ENCODE measurements at regions not wholly inside any gene's neighbourhood (a gene's known extent, or its start where the extent isn't known, plus 50 kb on each side); places are given as distances from the start of the nearest gene placed in this dataset.

GRCh38 chr15:62791694-62792093 is 250.9 kb upstream of the TPM1 start:
- Histone ChIP-seq H2AFZ (ENCODE audit: control insufficient read depth, low read length) (no peak overlapping the region), H3K9me3 (ENCODE audit: control insufficient read depth, low read depth, low read length) (no peaks in the 10 kb centered on the region), H4K20me1 (ENCODE audit: control insufficient read depth, extremely low read depth, insufficient read depth, low read length) (no peaks in the 10 kb centered on the region), H3K27ac (ENCODE audit: control insufficient read depth, insufficient read depth, low read length) (no peak overlapping the region), H3K36me3 (ENCODE audit: control insufficient read depth in 2 of 2, extremely low read depth in 1 of 2, insufficient read depth in 2 of 2, low read length in 2 of 2) (no peaks in the 10 kb centered on the region), H3K27me3 (ENCODE audit: control insufficient read depth, extremely low read depth, insufficient read depth, low read length) (no peaks in the 10 kb centered on the region), H3K9ac (ENCODE audit: control insufficient read depth, extremely low read depth, insufficient read depth, low read length) (no peak overlapping the region), H3K4me3 (ENCODE audit: control insufficient read depth in 2 of 3, extremely low read depth in 1 of 3, insufficient read depth in 2 of 3, low read depth in 1 of 3, low read length in 3 of 3) (no peak overlapping the region), H3K79me2 (ENCODE audit: control insufficient read depth, insufficient read depth, low read length) (no peaks in the 10 kb centered on the region), H3K9me1 (ENCODE audit: control insufficient read depth, extremely low read depth, insufficient read depth, low read length) (no peaks in the 10 kb centered on the region), H3K4me1 (ENCODE audit: control insufficient read depth, extremely low read depth, insufficient read depth, low read length) (peaks cover 2% of the 10 kb centered on the region), H3K4me2 (ENCODE audit: control insufficient read depth, extremely low read depth, insufficient read depth, low read depth, low read length) (no peak overlapping the region)
- dilution Hi-C loops (cut with MboI; ENCODE audit: extremely low pct_ligation_motif_present, low sequenced_read_pairs) = no loop called here
- TF ChIP-seq CTCF (optimal IDR thresholded peaks at IDR 0.05 in 1 of 3, IDR thresholded peaks at IDR 0.05 in 1 of 3, conservative IDR thresholded peaks at IDR 0.05 in 1 of 3; ENCODE audit: extremely low read depth in 1 of 3, insufficient read depth in 2 of 3, low read length in 3 of 3) (no peak), EZH2 (IDR thresholded peaks at IDR 0.05; ENCODE audit: low read length) (no peak)
- DNase-seq (ENCODE audit: low read depth, low spot score) (no peak), FAIRE-seq (no peak)

DNA sequence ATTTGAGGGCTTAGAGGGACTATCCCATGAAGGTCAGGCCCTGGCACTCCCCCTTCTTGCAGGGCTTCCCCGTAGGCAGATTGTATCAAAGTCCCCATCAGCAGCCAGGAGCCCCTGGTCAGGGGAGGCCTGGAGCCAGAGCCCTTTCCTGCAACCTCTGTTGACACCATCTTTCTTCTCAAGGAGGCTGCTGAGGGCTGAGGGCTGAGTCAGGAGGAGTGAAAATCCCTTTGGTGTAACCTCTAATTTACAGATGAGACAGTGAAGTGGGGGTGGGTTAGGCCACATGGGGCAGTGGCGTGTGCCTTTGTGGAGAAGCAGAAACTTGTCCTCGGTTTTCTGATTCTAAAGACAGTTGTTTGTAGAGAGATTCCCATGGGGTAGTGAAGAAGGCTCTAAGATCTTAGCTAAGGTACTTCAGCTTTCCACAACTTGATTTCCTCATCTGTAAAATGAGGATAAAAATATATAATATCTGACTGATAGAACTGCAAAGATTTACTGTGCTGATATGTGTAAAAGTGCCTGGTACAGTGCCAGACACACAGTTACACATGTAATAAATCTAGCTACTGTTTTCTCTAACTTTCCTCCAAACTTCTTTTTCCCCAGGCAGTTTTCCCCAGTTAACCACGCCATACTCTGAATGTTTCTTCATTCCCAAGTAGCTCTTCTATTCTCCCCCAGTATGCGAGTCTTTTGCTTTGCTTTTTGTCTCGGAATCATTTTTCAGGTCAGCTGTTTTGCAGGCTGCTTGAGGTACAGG is 249.4 kb upstream of the TPM1 start:
- FAIRE-seq (no peak), DNase-seq (ENCODE audit: low read depth, low spot score) (no peak)
- Histone ChIP-seq H3K9ac (ENCODE audit: control insufficient read depth, extremely low read depth, insufficient read depth, low read length) (no peak overlapping the region), H3K4me2 (ENCODE audit: control insufficient read depth, extremely low read depth, insufficient read depth, low read depth, low read length) (no peak overlapping the region), H3K9me1 (ENCODE audit: control insufficient read depth, extremely low read depth, insufficient read depth, low read length) (no peaks in the 10 kb centered on the region), H3K9me3 (ENCODE audit: control insufficient read depth, low read depth, low read length) (no peaks in the 10 kb centered on the region), H3K27ac (ENCODE audit: control insufficient read depth, insufficient read depth, low read length) (no peak overlapping the region), H2AFZ (ENCODE audit: control insufficient read depth, low read length) (no peak overlapping the region), H3K4me1 (ENCODE audit: control insufficient read depth, extremely low read depth, insufficient read depth, low read length) (peaks cover 2% of the 10 kb centered on the region), H3K36me3 (ENCODE audit: control insufficient read depth in 2 of 2, extremely low read depth in 1 of 2, insufficient read depth in 2 of 2, low read length in 2 of 2) (no peaks in the 10 kb centered on the region), H3K79me2 (ENCODE audit: control insufficient read depth, insufficient read depth, low read length) (no peaks in the 10 kb centered on the region), H4K20me1 (ENCODE audit: control insufficient read depth, extremely low read depth, insufficient read depth, low read length) (no peaks in the 10 kb centered on the region), H3K4me3 (ENCODE audit: control insufficient read depth in 2 of 3, extremely low read depth in 1 of 3, insufficient read depth in 2 of 3, low read depth in 1 of 3, low read length in 3 of 3) (no peak overlapping the region), H3K27me3 (ENCODE audit: control insufficient read depth, extremely low read depth, insufficient read depth, low read length) (no peaks in the 10 kb centered on the region)
- dilution Hi-C loops (cut with MboI; ENCODE audit: extremely low pct_ligation_motif_present, low sequenced_read_pairs) = no loop called here
- no peak for TF ChIP-seq CTCF (optimal IDR thresholded peaks at IDR 0.05 in 1 of 3, IDR thresholded peaks at IDR 0.05 in 1 of 3, conservative IDR thresholded peaks at IDR 0.05 in 1 of 3; ENCODE audit: extremely low read depth in 1 of 3, insufficient read depth in 2 of 3, low read length in 3 of 3)
- TF ChIP-seq EZH2 (IDR thresholded peaks at IDR 0.05; ENCODE audit: low read length) = no peak

Measured in keratinocyte (primary cell).